C4-2B (cell line): ENCODE measurements at regions not wholly inside any gene's neighbourhood (a gene's known extent, or its start where the extent isn't known, plus 50 kb on each side); places are given as distances from the start of the nearest gene placed in this dataset.

Experiments
- H3K27ac ChIP-seq: fragments of 450-650 bp; 2 replicates; pipeline ENCODE4 v1.5.1; 2017
- ZFX ChIP-seq: fragments of 450-650 bp; IDR thresholded peaks from 2 replicates; pipeline ENCODE4 v1.6.1; 2017
- TF ChIP-seq, protein P1 (sequence below): fragments of 450-650 bp; conservative IDR thresholded peaks from 2 replicates; pipeline ENCODE4 v1.5.1; 2017; ENCODE audit warnings: mild to moderate bottlenecking

DNA sequence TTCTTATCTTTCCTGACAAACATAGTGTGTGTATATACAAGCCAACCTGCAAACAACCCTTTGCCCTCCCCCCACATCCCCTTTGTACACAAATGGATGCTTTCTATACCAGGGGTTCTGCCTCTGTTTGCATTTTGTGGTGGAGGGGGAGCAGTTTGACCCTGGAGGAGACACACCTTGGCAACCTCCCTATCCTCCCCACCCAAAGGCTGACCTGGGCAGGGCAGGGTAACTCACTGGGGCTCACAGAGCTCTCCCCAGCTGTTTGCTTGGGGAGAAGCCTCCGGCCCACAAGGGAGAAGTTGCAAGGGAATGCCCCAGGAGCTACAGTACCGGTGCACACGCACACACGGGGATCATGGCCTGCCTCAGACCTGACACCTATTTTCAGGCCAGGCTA lies 372.6 kb downstream of the BCOR start:
- TF ChIP-seq ZFX = no peak
- TF ChIP-seq, protein P1, sequence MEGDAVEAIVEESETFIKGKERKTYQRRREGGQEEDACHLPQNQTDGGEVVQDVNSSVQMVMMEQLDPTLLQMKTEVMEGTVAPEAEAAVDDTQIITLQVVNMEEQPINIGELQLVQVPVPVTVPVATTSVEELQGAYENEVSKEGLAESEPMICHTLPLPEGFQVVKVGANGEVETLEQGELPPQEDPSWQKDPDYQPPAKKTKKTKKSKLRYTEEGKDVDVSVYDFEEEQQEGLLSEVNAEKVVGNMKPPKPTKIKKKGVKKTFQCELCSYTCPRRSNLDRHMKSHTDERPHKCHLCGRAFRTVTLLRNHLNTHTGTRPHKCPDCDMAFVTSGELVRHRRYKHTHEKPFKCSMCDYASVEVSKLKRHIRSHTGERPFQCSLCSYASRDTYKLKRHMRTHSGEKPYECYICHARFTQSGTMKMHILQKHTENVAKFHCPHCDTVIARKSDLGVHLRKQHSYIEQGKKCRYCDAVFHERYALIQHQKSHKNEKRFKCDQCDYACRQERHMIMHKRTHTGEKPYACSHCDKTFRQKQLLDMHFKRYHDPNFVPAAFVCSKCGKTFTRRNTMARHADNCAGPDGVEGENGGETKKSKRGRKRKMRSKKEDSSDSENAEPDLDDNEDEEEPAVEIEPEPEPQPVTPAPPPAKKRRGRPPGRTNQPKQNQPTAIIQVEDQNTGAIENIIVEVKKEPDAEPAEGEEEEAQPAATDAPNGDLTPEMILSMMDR = no peak
- H3K27ac ChIP-seq = no peak overlapping the region

DNA sequence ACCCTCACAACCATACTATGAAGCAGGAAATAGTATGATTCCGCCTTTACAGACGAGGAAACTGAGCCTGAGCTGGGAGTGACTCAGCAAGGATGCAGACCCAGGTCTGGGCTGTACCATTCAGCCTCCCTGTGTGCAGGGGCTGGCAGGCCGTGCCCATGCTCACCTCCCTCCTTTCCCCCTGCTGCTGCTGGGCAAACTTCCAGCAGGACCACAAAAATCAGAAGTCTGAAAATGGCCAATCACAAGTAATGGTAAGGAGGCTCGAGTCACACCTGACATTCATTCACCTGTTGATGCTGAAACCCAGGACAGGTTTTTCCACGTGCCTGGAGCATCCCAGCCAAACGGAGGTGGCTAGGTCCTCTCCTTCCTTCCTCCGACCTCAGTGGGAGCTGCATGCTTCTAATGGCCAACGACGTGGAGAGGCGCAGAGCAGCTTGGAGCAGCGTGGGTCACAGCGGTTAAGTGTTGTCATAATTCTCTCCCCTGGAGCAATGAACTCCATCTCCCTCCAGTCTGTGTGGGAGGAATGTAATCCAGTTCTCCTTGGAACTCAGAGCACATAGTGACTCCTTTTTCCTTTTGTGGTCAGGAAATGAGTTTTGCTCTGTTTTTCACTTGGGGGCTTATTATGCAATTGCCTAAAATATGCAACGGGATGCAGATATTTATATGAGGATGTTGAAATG lies 371.7 kb downstream of the BCOR start:
- TF ChIP-seq, protein P1 = no peak
- TF ChIP-seq ZFX = no peak

DNA sequence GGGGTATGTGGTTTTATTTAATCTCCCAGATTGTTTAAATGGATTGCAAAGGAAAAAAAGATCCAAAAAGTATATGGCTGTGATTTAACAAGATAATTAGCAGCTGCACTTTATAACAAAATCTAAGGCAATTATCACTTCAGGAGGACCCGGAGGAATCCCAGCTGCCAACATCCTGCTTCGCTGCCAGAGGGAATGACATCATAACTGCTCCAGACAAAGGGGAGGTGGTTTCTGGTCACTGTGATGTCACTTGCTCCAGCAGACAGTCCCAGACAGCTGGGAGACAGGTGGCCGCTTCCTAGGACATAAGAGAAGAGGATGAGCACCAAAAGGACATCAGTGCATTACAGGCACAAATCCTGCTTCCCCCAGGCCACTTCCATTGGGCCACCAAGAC lies 371.0 kb downstream of the BCOR start:
- no peak overlapping the region for H3K27ac ChIP-seq
- no peak for TF ChIP-seq ZFX
- TF ChIP-seq, protein P1 = no peak

More for the DNA sequence above, 371.7 kb downstream of the BCOR start:
- H3K27ac ChIP-seq = no peak overlapping the region

DNA sequence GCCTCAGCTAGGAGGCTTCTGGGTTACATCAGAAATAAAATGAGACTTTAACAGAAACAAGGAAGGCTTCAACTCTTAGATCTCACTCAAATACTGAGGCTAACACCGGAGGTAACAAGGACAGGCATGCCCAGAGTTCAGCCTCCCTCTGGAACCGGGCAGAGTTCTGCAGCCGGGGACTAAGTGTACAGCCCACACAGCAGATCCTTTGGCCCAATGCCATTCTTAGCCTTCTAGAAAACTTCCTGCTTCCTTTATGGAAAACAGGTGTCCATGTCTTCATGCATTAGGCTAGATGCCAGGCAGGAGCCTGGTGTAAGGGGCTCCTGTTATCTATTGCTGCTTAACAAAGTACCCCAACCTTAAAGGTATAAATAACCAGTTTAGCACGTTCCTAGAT lies 369.7 kb downstream of the BCOR start:
- TF ChIP-seq ZFX = no peak
- TF ChIP-seq, protein P1 = no peak
- H3K27ac ChIP-seq = no peak overlapping the region; the same call in 1 of the 2 replicates

DNA sequence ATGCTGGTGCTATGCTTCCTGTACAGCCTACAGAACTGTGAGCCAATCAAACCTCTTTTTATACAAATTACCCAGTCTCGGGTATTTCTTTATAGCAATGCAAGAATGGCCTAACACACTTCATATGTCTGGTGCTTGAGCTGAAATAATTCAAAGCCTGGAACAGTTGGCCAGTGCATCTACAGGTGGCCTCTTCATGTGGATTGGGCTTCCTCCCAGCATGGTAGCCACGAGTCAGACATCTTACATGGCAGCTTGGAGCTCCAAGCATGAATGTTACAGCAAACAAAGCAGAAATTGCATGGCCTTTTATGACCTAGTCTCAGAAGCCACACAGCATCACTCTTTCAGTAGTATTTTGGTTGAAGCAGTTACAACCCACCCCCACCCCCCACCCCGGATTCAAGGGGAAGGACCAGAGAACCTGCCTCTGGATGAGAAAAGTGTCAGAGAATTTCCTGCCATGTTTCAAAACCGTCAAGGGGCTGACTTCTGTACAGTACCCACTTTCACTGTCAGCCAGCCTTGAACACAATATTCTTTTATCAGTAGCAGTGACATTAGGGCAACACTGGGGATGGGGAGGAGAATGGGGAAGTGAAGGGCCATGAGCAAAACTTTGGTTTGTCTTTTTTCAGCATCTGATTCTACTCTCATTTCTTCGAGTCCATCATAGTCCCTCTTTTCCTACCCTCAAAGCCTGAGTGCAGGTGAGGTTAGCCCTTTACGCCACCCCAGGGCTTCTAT lies 368.7 kb downstream of the BCOR start:
- no peak overlapping the region for H3K27ac ChIP-seq

DNA sequence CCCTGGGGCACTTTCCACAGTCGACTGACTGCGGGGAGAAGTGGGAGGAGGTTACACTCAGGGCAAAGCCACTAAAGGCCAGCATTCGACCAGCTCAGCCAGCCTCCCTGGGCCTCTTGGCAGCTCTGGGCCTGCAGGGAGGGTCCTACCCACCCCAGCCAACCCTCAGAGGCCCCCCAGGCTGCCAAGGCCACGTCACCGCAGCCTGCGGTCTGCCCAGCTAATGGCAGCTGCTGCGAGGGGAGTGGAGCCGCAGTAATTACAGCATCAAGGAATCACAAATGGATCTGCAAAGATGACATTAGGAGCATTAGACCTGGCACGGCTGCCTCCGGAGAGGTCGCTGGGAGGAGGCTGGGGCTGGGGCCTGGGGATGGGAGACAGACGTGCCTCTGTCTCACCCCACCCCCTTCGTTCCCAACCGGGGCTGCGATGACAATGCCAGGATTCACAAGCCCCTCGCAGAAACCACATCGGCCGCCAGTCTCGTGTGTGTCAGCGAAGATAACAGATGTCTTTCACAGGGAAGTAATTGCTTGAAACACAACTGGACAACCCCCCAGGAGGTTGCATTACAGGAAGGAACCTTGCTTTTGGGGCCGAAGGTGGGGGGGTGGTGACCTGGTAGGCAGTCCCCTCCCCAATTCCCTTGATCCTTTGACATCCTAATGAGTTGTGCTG lies 367.6 kb downstream of the BCOR start:
- TF ChIP-seq, protein P1 = no peak
- no peak for TF ChIP-seq ZFX
- H3K27ac ChIP-seq = no peak overlapping the region; the same call in 1 of the 2 replicates

More for the DNA sequence above, 368.7 kb downstream of the BCOR start:
- TF ChIP-seq ZFX = no peak
- TF ChIP-seq, protein P1 = no peak
